HUES64 (cell line): ENCODE measurements at regions not wholly inside any gene's neighbourhood (a gene's known extent, or its start where the extent isn't known, plus 50 kb on each side); places are given as distances from the start of the nearest gene placed in this dataset.

Experiments used
- H3K27ac ChIP-seq: 2 replicates; pipeline ENCODE4 v1.7.0; 2013; ENCODE audit warnings: low read depth, low read length, inconsistent platforms
- H3K27me3 ChIP-seq: 2 replicates; pipeline ENCODE4 v1.6.1; 2013; ENCODE audit warnings: mild to moderate bottlenecking, low read length; ENCODE audit not compliant: insufficient read depth
- H3K36me3 ChIP-seq: 2 replicates; pipeline ENCODE4 v1.6.1; 2013; ENCODE audit warnings: mild to moderate bottlenecking, low read length; ENCODE audit not compliant: insufficient read depth
- H3K4me1 ChIP-seq: 2 replicates; pipeline ENCODE4 v1.6.1; 2013; ENCODE audit warnings: mild to moderate bottlenecking, low read length, moderate library complexity; ENCODE audit not compliant: insufficient read depth
- H3K4me3 ChIP-seq: 2 replicates; pipeline ENCODE4 v1.5.1; 2013; ENCODE audit warnings: mild to moderate bottlenecking, low read length, moderate library complexity
- H3K9ac ChIP-seq: 2 replicates; pipeline ENCODE4 v1.6.1; 2013; ENCODE audit warnings: mild to moderate bottlenecking, low read depth, low read length
- H3K9me3 ChIP-seq: 2 replicates; pipeline ENCODE4 v1.6.1; 2013; ENCODE audit warnings: low read depth, low read length; ENCODE audit not compliant: insufficient read depth
- WGBS: fragments of 150-250, 120-280 bp; methylation state at CpG from one replicate; pipeline ENCODE4 v1.1.7; 2013; ENCODE audit warnings: missing lambda C conversion rate; 5-methylcytosine and 5-hydroxymethylcytosine counted together

GRCh38 chr13:82412749-82413148 lies 1469.5 kb downstream of the SLITRK1 start:
- Histone ChIP-seq H3K36me3 (no peaks in the 10 kb centered on the region), H3K4me1 (no peaks in the 10 kb centered on the region), H3K4me3 (no peak overlapping the region), H3K9ac (no peak overlapping the region), H3K27ac (no peak overlapping the region), H3K27me3 (no peaks in the 10 kb centered on the region), H3K9me3 (no peaks in the 10 kb centered on the region)
- WGBS, result 93% methylated on average over 5 of the region's 5 CpGs

- 83% methylated on average over 3 of the region's 4 CpGs for WGBS
- Histone ChIP-seq H3K4me3 (no peak overlapping the region), H3K36me3 (no peaks in the 10 kb centered on the region), H3K9ac (no peak overlapping the region), H3K4me1 (no peaks in the 10 kb centered on the region), H3K9me3 (no peaks in the 10 kb centered on the region), H3K27me3 (no peaks in the 10 kb centered on the region), H3K27ac (no peak overlapping the region)
These were observed 1475.0 kb downstream of the SLITRK1 start for GRCh38 chr13:82407321-82407720.

GRCh38 chr13:82374719-82375118 lies 1507.6 kb downstream of the SLITRK1 start:
- H3K27me3 ChIP-seq, result no peaks in the 10 kb centered on the region
- no peak overlapping the region for H3K27ac ChIP-seq
- no peak overlapping the region for H3K4me3 ChIP-seq
- 0 out of 2 replicates have a peak, but pooled peaks cover 3% of the 10 kb centered on the region for H3K9me3 ChIP-seq
- H3K4me1 ChIP-seq, result no peaks in the 10 kb centered on the region
- H3K9ac ChIP-seq, result no peak overlapping the region
- no peaks in the 10 kb centered on the region for H3K36me3 ChIP-seq

- no peaks in the 10 kb centered on the region for H3K9me3 ChIP-seq
- no peaks in the 10 kb centered on the region for H3K4me1 ChIP-seq
- WGBS, result 100% methylated on average over 1 of the region's 1 CpG
- no peak overlapping the region for H3K9ac ChIP-seq
- H3K4me3 ChIP-seq, result no peak overlapping the region
- no peaks in the 10 kb centered on the region for H3K27me3 ChIP-seq
- no peak overlapping the region for H3K27ac ChIP-seq
- H3K36me3 ChIP-seq, result no peaks in the 10 kb centered on the region
These were observed 1512.0 kb downstream of the SLITRK1 start for GRCh38 chr13:82370316-82370715.

- Histone ChIP-seq H3K9me3 (no peaks in the 10 kb centered on the region), H3K9ac (no peak overlapping the region), H3K36me3 (no peaks in the 10 kb centered on the region), H3K27ac (no peak overlapping the region), H3K4me1 (no peaks in the 10 kb centered on the region), H3K4me3 (no peak overlapping the region), H3K27me3 (no peaks in the 10 kb centered on the region)
These were observed 1517.7 kb downstream of the SLITRK1 start for GRCh38 chr13:82364525-82364924.

GRCh38 chr13:82358284-82358683 lies 1524.0 kb downstream of the SLITRK1 start:
- Histone ChIP-seq H3K9ac (no peak overlapping the region), H3K27ac (no peak overlapping the region), H3K4me3 (no peak overlapping the region), H3K9me3 (no peaks in the 10 kb centered on the region), H3K27me3 (no peaks in the 10 kb centered on the region), H3K4me1 (no peaks in the 10 kb centered on the region), H3K36me3 (no peaks in the 10 kb centered on the region)
- no CpG with 5 or more reads among the region's 1 CpG for WGBS

GRCh38 chr13:82356667-82357410 lies 1525.4 kb downstream of the SLITRK1 start:
- no peak overlapping the region for H3K27ac ChIP-seq
- no peaks in the 10 kb centered on the region for H3K4me1 ChIP-seq
- no peaks in the 10 kb centered on the region for H3K9me3 ChIP-seq
- WGBS, result 79% methylated on average over 4 of the region's 5 CpGs
- no peaks in the 10 kb centered on the region for H3K36me3 ChIP-seq
- no peaks in the 10 kb centered on the region for H3K27me3 ChIP-seq
- no peak overlapping the region for H3K4me3 ChIP-seq
- no peak overlapping the region for H3K9ac ChIP-seq

GRCh38 chr13:82344867-82345266 lies 1537.4 kb downstream of the SLITRK1 start:
- H3K4me3 ChIP-seq, result no peak overlapping the region
- WGBS, result 100% methylated on average over 1 of the region's 1 CpG
- no peaks in the 10 kb centered on the region for H3K9me3 ChIP-seq
- H3K27ac ChIP-seq, result no peak overlapping the region
- H3K4me1 ChIP-seq, result no peaks in the 10 kb centered on the region
- H3K27me3 ChIP-seq, result no peaks in the 10 kb centered on the region
- H3K36me3 ChIP-seq, result no peaks in the 10 kb centered on the region
- H3K9ac ChIP-seq, result no peak overlapping the region

- H3K27me3 ChIP-seq, result no peaks in the 10 kb centered on the region
- 100% methylated on average over 1 of the region's 1 CpG for WGBS
- no peak overlapping the region for H3K9ac ChIP-seq
- no peaks in the 10 kb centered on the region for H3K4me1 ChIP-seq
- H3K4me3 ChIP-seq, result no peak overlapping the region
- no peaks in the 10 kb centered on the region for H3K9me3 ChIP-seq
- H3K36me3 ChIP-seq, result no peaks in the 10 kb centered on the region
- no peak overlapping the region for H3K27ac ChIP-seq
These were observed 1541.2 kb downstream of the SLITRK1 start for GRCh38 chr13:82341116-82341515.

- no peaks in the 10 kb centered on the region for H3K36me3 ChIP-seq
- no peaks in the 10 kb centered on the region for H3K4me1 ChIP-seq
- H3K27ac ChIP-seq, result no peak overlapping the region
- H3K9me3 ChIP-seq, result peaks cover under 1% of the 10 kb centered on the region; the same call in 1 of the 2 replicates
- H3K4me3 ChIP-seq, result no peak overlapping the region
- H3K9ac ChIP-seq, result no peak overlapping the region
- H3K27me3 ChIP-seq, result no peaks in the 10 kb centered on the region
- WGBS, result 83% methylated on average over 5 of the region's 5 CpGs
These were observed 1551.8 kb downstream of the SLITRK1 start for GRCh38 chr13:82330499-82330898.

GRCh38 chr13:82323101-82323500 lies 1559.2 kb downstream of the SLITRK1 start:
- H3K4me1 ChIP-seq, result no peaks in the 10 kb centered on the region
- no peak overlapping the region for H3K27ac ChIP-seq
- WGBS, result 96% methylated on average over 5 of the region's 5 CpGs
- no peak overlapping the region for H3K4me3 ChIP-seq
- peaks cover 12% of the 10 kb centered on the region; the same call in 1 of the 2 replicates for H3K9me3 ChIP-seq
- no peaks in the 10 kb centered on the region for H3K27me3 ChIP-seq
- no peaks in the 10 kb centered on the region for H3K36me3 ChIP-seq
- no peak overlapping the region for H3K9ac ChIP-seq

GRCh38 chr13:82305588-82305987 lies 1576.7 kb downstream of the SLITRK1 start:
- Histone ChIP-seq H3K9ac (no peak overlapping the region), H3K36me3 (no peaks in the 10 kb centered on the region), H3K4me3 (no peak overlapping the region), H3K4me1 (no peaks in the 10 kb centered on the region), H3K27me3 (no peaks in the 10 kb centered on the region), H3K9me3 (no peaks in the 10 kb centered on the region), H3K27ac (no peak overlapping the region)
- WGBS, result 100% methylated on average over 1 of the region's 1 CpG
